ENCODE measurements at regions not wholly inside any gene's neighbourhood (a gene's known extent, or its start where the extent isn't known, plus 50 kb on each side); places are given as distances from the start of the nearest gene placed in this dataset.

GRCh38 chr20:11772226-11772730, 145.4 kb upstream of the BTBD3 start:
- no peak for DNase-seq

GRCh38 chr20:11776687-11777086, 141.0 kb upstream of the BTBD3 start:
- no peak for DNase-seq

GRCh38 chr20:11777387-11778205, 140.1 kb upstream of the BTBD3 start:
- no peak for DNase-seq

GRCh38 chr20:11778206-11778570, 139.5 kb upstream of the BTBD3 start:
- DNase-seq = no peak

GRCh38 chr20:11780765-11781369, 136.8 kb upstream of the BTBD3 start:
- peak; percentile 24 for DNase-seq

- DNase-seq = no peak
Measured at GRCh38 chr20:11783102-11783850, 134.4 kb upstream of the BTBD3 start.

- no peak for DNase-seq
Measured at GRCh38 chr20:11785885-11786507, 131.7 kb upstream of the BTBD3 start.

GRCh38 chr20:11790046-11790445, 127.6 kb upstream of the BTBD3 start:
- DNase-seq = no peak

- no peak for DNase-seq
Measured at GRCh38 chr20:11791316-11791715, 126.4 kb upstream of the BTBD3 start.

- no peak for DNase-seq
Measured at GRCh38 chr20:11791835-11792567, 125.7 kb upstream of the BTBD3 start.

GRCh38 chr20:11792568-11792953, 125.1 kb upstream of the BTBD3 start:
- no peak for DNase-seq

- no peak for DNase-seq
Measured at GRCh38 chr20:11794525-11794924, 123.2 kb upstream of the BTBD3 start.

GRCh38 chr20:11795071-11795615, 122.5 kb upstream of the BTBD3 start:
- DNase-seq = no peak

- no peak for DNase-seq
Measured at GRCh38 chr20:11796026-11796425, 121.7 kb upstream of the BTBD3 start.

- DNase-seq = no peak
Measured at GRCh38 chr20:11797156-11797555, 120.5 kb upstream of the BTBD3 start.

GRCh38 chr20:11799281-11799684, 118.4 kb upstream of the BTBD3 start:
- DNase-seq = no peak

- DNase-seq = no peak
Measured at GRCh38 chr20:11807054-11808048, 110.3 kb upstream of the BTBD3 start.

GRCh38 chr20:11808841-11809240, 108.9 kb upstream of the BTBD3 start:
- no peak for DNase-seq

GRCh38 chr20:11810311-11811083, 107.2 kb upstream of the BTBD3 start:
- no peak for DNase-seq

Data from activated CD4-positive, alpha-beta T cell treated with anti-CD3 and anti-CD28 coated beads, Interleukin-2, amount 50 U/mL, for 16 hours (primary cell).